SKM-1 (cell line): ENCODE measurements at regions not wholly inside any gene's neighbourhood (a gene's known extent, or its start where the extent isn't known, plus 50 kb on each side); places are given as distances from the start of the nearest gene placed in this dataset.

Experiments
- DNase-seq: peaks from one replicate; lab custom pipeline; 2025; ENCODE audit not compliant: unreplicated experiment; lab: John Stamatoyannopoulos, UW

- no peak for DNase-seq
Observed at GRCh38 chr2:38427936-38428335, 50.9 kb upstream of the ATL2 start.

- DNase-seq: no peak
Observed at GRCh38 chr2:38427054-38427453, 50.0 kb upstream of the ATL2 start.
